SU-DHL-6 (cell line): ENCODE measurements at regions not wholly inside any gene's neighbourhood (a gene's known extent, or its start where the extent isn't known, plus 50 kb on each side); places are given as distances from the start of the nearest gene placed in this dataset.

Experiments
- EZH2phosphoT487 ChIP-seq: fragments of 200-600 bp; sonication (generic), shearing (Covaris generic); conservative IDR thresholded peaks from 2 replicates; pipeline ENCODE4 v1.6.1; 2018; ENCODE audit warnings: mild to moderate bottlenecking, antibody characterized with exemption, low read length, moderate library complexity, mixed read lengths
- TF ChIP-seq, protein P1 (sequence below): fragments of 200-600 bp; sonication (generic); IDR thresholded peaks from one replicate; pipeline ENCODE4 v1.5.1; 2017; ENCODE audit warnings: antibody characterized with exemption, mild to moderate bottlenecking, low read length, moderate library complexity; ENCODE audit not compliant: insufficient read depth, poor library complexity, severe bottlenecking

DNA sequence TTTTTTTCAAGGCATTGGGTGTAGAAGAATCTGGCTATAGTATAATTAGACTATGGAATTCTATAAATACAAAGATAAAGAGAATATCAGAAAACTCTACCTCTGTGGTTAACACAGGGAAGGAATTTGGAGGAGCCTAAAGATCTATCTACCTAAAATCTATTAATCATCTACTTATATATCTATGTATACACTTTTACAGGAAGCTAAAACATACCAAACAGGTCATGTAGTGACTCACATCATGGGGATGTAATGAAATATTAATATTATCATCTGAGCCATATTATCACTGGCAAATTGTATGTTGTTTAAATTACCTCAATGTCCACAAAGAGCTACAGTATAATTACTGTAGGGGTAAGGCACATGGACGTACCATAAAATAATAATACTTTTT is 1748.2 kb downstream of the EFNA5 start:
- TF ChIP-seq, protein P1, sequence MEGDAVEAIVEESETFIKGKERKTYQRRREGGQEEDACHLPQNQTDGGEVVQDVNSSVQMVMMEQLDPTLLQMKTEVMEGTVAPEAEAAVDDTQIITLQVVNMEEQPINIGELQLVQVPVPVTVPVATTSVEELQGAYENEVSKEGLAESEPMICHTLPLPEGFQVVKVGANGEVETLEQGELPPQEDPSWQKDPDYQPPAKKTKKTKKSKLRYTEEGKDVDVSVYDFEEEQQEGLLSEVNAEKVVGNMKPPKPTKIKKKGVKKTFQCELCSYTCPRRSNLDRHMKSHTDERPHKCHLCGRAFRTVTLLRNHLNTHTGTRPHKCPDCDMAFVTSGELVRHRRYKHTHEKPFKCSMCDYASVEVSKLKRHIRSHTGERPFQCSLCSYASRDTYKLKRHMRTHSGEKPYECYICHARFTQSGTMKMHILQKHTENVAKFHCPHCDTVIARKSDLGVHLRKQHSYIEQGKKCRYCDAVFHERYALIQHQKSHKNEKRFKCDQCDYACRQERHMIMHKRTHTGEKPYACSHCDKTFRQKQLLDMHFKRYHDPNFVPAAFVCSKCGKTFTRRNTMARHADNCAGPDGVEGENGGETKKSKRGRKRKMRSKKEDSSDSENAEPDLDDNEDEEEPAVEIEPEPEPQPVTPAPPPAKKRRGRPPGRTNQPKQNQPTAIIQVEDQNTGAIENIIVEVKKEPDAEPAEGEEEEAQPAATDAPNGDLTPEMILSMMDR = no peak
- no peak for TF ChIP-seq EZH2phosphoT487
